ENCODE measurements at regions not wholly inside any gene's neighbourhood (a gene's known extent, or its start where the extent isn't known, plus 50 kb on each side); places are given as distances from the start of the nearest gene placed in this dataset.

- no peak for DNase-seq
These were observed 837.7 kb upstream of the ZNF608 start for GRCh38 chr5:125584140-125584520.

DNA sequence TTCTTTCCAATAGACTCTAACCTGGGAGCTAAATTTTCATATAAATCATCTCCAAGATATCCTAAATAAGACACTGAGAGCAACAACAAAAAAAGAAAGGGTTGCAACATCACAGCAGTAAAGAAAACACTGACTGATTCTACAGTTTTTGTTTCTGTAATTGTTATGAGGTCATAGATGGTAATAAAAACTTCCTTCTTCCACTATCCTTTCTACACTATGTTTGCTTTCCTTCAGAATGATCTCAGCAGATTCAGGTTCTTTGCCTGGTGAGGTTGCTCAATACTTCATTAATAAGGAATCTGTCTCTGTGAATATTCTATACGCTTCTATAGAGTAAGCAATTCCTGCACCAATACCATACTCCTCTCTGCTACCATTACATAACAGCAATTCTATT is 835.6 kb upstream of the GRAMD2B start:
- no peak for DNase-seq

- DNase-seq = no peak
These were observed 830.4 kb upstream of the GRAMD2B start for GRCh38 chr5:125592856-125593255.

- DNase-seq = no peak
These were observed 828.1 kb upstream of the GRAMD2B start for GRCh38 chr5:125595095-125595494.

DNA sequence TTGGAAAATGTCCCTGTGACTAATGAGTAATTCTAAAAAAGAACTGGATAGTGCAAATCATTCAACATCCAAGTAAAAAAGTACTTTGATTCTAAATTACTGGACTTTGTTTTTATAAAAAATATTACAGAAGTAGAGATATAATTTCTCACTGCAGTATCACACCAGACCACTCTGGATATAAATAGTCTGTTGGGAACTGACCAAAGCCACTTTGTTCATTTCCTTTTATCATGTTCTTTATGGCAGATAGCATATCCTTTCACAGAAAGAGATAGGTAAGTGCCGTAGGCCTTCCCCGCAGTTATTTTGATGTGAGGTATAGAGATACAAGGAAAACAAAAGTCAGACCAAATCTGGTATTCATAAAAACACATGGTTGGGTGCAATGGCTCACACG is 827.4 kb upstream of the GRAMD2B start:
- DNase-seq = no peak

DNA sequence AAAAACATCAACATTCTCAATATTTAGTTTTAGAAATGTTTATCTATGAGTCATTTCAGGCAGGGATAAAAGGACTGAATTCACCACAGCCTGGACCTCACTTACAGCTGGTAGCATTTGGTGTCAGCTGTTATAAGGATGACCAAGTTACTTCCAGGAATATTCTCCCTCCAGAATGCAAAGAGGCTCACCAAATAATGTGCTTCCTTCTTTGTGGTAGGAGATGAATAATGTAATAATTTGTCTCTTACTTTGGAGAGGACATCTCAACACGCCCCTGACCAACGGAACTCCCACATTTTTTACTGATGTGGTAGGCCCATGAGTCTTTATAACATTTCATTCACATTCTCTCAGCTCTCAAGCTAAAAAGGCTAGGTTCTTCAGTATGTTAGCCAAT is 825.9 kb upstream of the GRAMD2B start:
- no peak for DNase-seq

DNA sequence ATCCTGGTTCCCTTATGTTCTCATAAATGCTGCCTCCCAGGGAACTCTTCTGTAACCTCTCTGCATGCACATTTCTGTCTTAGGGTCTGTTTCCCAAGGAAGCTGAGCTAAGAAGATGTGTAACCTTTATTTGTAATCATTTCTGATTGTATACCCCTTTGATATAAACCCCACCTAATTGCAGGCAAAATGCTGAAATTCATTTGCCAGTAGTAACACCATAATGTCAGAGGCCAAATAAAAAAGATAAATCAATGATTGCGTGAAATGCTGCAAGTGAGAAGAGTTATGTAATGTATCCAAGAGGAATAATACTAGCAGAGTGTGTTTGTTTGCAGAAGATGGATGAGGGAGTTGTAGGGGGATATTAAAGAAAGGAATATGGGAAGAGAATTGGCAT is 822.6 kb upstream of the GRAMD2B start:
- no peak for DNase-seq

DNA sequence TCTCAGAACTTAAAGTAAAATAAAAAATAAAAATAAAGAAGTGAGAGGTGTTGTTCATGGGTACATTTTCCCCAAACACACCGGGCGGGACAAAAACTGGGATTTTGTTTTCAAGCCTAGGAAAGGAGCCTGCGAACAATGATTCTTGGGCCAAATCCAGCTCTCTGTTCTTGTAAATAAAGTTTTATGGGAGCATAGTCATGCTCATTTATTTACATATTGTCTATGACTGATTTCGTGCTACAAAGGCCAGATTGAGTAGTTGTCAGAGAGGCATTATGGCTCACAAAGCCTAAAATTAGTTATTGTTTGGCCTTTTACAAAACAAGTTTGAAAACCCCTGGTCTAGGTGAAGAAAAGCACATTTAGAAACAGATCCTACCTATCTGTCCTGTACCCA is 821.0 kb upstream of the GRAMD2B start:
- no peak for DNase-seq

DNA sequence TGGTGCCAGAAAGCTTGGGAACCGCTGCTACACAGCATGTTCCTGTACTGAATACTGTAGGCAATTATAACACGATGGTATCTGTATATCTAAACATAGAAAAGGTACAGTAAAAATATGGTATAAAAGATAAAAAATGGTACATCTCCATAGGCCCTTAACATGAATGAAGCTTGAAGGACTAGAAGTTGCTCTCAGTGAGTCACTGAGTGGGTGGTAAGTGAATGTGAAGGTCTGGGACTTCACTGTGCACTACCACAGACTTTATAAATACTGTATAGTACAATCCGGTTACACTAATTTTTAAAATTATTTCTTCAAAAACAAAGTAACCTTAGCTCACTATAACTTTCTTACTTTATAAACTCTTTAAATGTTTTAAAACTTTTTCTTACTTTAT is 819.9 kb upstream of the GRAMD2B start:
- DNase-seq = no peak

GRCh38 chr5:125604104-125604503 is 819.1 kb upstream of the GRAMD2B start:
- DNase-seq = no peak

- no peak for DNase-seq
These were observed 816.2 kb upstream of the GRAMD2B start for GRCh38 chr5:125607018-125607417.

DNA sequence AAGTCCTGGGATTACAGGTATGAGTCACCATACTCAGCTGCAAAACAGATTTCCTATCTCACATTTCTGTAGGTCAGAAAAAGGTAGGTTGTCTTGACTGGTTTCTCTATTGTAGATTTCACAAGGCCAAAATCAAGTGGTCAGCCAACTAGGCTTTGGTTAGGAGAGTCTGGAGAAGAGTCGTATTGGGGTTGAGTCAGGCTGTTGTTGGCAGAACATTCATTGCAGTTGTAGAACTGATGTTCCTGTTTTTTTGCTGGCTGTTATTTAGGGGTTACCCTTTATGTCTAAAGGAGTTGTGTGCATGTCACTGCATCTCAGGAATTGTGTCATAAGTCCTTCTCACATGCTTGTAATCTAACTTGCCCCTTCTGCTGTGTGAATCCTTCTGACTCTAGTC is 814.2 kb upstream of the GRAMD2B start:
- no peak for DNase-seq

DNA sequence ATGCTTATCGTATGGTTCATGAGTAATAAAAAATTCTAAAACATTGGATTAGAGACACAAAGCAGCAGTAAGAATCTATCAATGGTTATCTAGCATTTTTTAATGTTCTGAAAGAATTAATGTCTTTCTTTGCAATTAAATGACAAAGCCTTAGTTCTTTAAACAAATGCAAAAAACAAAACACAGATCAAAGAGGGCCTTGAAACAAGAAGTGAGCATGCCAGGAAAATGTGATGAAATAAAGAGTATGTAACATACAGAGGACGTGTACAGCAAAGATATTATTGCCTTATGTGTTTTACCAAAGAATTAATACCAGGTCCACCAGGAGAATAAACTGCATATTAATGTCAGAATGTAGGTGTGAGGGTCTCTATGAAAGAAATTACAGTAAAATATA is 812.3 kb upstream of the GRAMD2B start:
- DNase-seq = no peak

DNA sequence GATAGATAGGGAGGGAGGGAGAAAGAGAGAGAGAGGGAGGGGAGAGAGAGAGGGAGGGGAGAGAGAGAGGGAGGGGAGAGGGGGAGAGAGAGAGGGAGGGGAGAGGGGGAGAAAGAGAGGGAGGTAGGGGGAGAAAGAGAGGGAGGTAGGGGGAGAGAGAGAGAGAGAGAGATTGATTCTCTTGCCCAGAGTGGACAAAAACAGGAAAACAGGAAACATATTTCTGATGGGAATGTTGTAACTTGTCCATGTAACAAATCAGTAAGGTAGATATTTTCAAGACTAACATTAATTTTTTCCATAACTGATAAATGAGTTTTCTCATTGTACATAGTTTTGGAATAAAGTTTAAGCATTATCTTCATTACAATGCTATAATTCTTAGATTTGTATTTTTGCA is 811.7 kb upstream of the GRAMD2B start:
- no peak for DNase-seq

- no peak for DNase-seq
These were observed 811.0 kb upstream of the GRAMD2B start for GRCh38 chr5:125612181-125612721.

DNA sequence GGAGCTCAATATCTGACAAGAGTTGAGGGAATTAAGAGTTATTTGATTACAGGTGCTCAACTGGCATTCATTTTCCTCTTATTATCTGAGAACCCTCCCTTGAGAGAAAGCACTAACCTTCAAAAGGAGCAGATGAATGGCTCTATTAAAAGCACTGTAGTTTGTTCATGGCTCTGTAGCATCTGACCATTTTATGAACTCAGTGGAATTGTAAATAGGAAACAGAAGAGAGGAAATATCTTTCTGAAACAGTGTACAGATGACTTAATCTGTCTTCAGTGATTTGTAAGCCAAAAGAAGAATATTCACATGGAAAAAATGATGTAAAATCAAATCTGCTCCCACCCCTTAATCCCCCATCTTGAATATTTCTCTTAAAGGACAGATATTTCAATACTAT is 810.4 kb upstream of the GRAMD2B start:
- DNase-seq = no peak

- DNase-seq = no peak
These were observed 793.0 kb upstream of the GRAMD2B start for GRCh38 chr5:125630237-125630636.

DNA sequence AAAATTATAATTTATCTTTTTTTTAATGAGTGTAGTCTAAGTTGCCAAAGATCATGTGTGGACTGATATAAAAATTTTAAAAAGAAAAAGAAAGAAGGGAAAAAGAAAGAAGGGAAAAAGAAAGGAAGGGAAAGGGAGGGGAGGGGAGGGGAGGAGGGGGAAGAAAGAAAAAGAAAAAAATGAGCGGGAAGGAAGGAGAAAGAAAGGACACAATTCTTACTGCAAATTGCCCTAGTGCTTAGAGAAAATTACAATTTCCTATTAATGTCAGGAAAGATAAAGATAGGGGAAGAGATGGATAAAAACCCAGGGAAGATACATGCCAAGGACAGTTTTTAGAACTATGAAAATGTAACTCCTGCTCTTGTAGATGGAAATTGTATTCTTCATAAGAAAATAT is 789.7 kb upstream of the GRAMD2B start:
- no peak for DNase-seq

DNA sequence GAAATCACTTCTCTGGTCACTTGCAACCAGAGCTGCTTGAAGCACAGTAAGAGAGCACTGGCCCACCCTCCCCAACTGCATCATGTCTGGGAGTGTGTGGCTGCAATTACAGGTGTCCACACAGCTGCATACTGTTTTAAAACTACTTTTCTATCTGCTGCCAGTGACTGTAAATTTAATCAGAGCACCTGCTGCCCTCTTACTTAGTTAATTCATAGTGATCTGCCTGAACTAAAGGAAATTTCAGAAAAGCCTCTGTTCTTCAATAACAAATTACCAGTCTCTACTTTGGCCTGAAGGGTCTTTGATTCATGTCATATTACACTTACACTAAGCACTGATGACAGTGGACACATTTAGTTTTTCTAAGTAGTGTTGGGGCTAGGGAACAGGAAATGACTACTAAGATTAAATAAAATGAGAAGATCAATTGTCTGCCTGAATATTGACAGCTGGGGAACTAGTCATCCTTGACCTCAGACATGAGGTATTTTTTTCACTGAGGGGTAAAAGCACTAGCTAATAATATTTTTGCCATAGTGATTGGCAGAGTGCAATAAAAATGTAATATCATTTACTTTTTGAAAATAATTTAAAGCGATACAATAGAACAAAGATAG is 788.9 kb upstream of the GRAMD2B start:
- no peak for DNase-seq

DNA sequence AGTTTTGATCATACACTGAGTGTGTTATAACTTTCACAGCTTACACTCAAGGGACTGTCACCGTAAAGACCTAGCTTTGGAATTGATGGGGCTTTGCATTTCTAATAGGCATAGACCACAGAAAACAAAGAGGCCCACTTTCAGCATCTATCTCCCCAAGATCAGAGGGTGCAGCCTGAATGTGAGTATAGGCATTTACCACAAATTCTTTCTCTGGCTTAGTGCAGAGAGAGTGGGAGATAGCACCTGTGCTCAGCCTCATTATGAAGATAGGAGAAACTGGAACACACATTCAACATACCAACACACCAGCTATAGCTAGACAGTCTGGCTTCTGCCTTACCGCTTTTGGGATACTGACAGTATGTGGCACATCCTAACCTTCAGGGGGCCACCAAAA is 783.4 kb upstream of the GRAMD2B start:
- no peak for DNase-seq

GRCh38 chr5:125652761-125653160 is 770.4 kb upstream of the GRAMD2B start:
- no peak for DNase-seq

GRCh38 chr5:125654392-125654791 is 768.8 kb upstream of the GRAMD2B start:
- DNase-seq = no peak

DNA sequence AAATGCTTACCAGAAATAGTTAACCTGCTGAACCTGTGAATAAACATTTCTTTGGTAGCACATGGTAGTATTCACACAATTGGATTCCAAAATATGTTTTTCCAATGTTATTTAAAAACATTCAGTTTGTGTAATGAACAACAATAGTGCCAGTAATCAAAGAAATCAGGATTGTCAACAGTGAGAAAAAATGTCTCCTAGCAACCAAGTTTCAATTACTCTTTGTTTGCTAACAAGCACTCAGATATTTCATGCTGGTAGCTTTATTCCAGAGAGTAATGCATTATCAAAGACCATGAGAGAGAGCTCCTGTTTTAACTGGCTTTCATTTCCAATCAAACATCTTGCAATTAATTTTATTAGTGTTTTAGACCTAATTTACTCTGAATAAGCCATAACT is 768.1 kb upstream of the GRAMD2B start:
- DNase-seq = no peak

GRCh38 chr5:125657936-125658335 is 765.3 kb upstream of the GRAMD2B start:
- DNase-seq = no peak

DNA sequence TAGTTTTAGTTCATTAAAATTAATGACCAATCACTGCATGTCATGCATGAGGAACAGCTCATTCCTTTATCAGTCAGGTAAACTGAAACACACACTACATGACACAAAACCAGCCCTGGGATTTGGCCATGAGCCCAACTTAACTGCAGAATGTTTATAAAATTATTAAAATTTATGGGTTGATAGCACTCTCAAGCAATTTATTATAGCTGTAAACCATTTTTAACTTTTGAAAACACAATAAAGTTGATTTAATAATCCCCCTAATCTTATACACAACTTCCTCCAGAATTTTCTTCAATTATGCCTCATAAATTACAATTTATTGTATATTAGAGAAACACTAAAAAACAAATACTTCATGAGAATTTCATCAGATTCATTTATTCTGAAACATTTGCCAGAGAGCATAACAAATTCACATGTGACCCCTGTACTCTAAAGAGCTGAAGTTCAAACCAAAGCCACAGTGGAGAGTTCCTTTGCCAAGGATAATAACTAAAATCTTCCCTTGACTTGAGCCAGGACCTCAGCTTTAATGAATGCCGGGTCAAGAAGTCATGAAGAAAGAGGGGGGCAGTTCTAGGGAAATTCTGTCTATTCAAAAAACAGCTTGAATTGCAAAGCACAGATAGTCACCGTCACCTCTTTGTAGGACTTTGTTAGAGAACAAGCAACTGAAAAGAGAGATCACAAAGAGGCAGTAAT is 763.7 kb upstream of the GRAMD2B start:
- DNase-seq = no peak

Data from activated CD4-positive, CD25-positive, alpha-beta regulatory T cell treated with anti-CD3 and anti-CD28 coated beads, Interleukin-2, amount 50 U/mL, for 72 hours (primary cell).